Body of pancreas (tissue), 4 donors: ENCODE measurements at regions not wholly inside any gene's neighbourhood (a gene's known extent, or its start where the extent isn't known, plus 50 kb on each side); places are given as distances from the start of the nearest gene placed in this dataset.

ENCODE experiments used
- ATAC-seq: fragments of 150-250 bp; one replicate; pipeline ENCODE4 v1.9.1; 2016
- DNase-seq, 4 donors: peaks; one replicate each; pipeline ENCODE4 v3.0.0-alpha.2; 2019
- H3K27ac ChIP-seq, 4 donors: fragments of 200-600 bp; sonication (generic); 1 replicate in 3 of 4; 2 replicates in 1 of 4; pipeline versions ENCODE4 v1.5.1 to v1.6.1; 2016 to 2019; ENCODE audit warnings: mild to moderate bottlenecking in 1 of 4, mixed read lengths in 1 of 4, moderate library complexity in 1 of 4
- H3K27me3 ChIP-seq, 2 donors: fragments of 200-600 bp; sonication (generic); one replicate each; pipeline ENCODE4 v1.6.0; 2016; ENCODE audit warnings: mild to moderate bottlenecking in 1 of 2
- H3K36me3 ChIP-seq, 2 donors: fragments of 200-600 bp; sonication (generic); replicated peaks in 1 of 2; 2 replicates each; pipeline ENCODE4 v1.5.1; 2016; ENCODE audit warnings: low read depth in 2 of 2; ENCODE audit not compliant: insufficient read depth in 1 of 2
- H3K4me1 ChIP-seq: fragments of 200-600 bp; sonication (generic); one replicate; pipeline ENCODE4 v1.6.0; 2016
- H3K4me3 ChIP-seq, 2 donors: fragments of 200-600 bp; sonication (generic); 1 replicate in 1 of 2; 2 replicates in 1 of 2; pipeline ENCODE4 v1.5.1; 2016 to 2019
- H3K9me3 ChIP-seq, 3 donors: fragments of 200-600 bp; sonication (generic); 1 replicate in 2 of 3; 2 replicates in 1 of 3; pipeline ENCODE4 v1.5.1; 2016
- POLR2A ChIP-seq, 3 donors: fragments of 450-650 bp; IDR thresholded peaks; one replicate each; pipeline ENCODE4 v1.6.1; 2016; ENCODE audit warnings: antibody characterized with exemption in 3 of 3, mild to moderate bottlenecking in 2 of 3
- WGBS, 2 donors: methylation state at CpG; one replicate each; pipeline ENCODE4 v1.1.5; 2017; 5-methylcytosine and 5-hydroxymethylcytosine counted together
- intact Hi-C: fragments of 100-400 bp; cut with DNase I; formaldehyde crosslinking; loops from one replicate; pipeline ENCODE4 v1.15.1; 2023
- TF ChIP-seq, protein P1 (sequence below), 7 experiments: fragments of 450-650 bp in 4 of 7; fragments of 200-600 bp in 3 of 7; sonication (generic) in 3 of 7; IDR thresholded peaks; one replicate each; pipeline ENCODE4 v1.5.1; 2016 to 2019; ENCODE audit warnings: antibody characterized with exemption in 7 of 7

DNA sequence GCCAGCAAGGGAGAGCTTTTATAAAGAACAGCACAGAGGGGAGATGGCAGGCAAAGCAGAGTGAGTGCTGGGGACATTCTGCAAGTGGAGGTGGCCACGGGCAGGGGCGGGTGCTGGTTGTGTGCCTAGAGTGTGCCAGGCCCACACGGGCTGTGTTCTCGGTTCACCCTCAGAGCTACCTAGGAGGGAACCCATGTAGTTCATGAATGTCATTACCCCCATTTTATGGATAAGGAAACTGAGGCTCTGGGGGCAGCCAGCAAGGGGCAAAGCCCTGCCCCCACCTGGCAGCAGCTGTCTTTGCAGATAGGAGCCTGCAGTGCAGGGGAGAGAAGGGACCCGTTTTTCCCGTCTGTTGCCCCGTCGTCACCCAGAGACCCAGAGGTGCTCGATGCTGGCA, 85.2 kb upstream of the NCOR2 start:
- no peak overlapping the region for H3K27ac ChIP-seq
- ATAC-seq, result no peak

DNA sequence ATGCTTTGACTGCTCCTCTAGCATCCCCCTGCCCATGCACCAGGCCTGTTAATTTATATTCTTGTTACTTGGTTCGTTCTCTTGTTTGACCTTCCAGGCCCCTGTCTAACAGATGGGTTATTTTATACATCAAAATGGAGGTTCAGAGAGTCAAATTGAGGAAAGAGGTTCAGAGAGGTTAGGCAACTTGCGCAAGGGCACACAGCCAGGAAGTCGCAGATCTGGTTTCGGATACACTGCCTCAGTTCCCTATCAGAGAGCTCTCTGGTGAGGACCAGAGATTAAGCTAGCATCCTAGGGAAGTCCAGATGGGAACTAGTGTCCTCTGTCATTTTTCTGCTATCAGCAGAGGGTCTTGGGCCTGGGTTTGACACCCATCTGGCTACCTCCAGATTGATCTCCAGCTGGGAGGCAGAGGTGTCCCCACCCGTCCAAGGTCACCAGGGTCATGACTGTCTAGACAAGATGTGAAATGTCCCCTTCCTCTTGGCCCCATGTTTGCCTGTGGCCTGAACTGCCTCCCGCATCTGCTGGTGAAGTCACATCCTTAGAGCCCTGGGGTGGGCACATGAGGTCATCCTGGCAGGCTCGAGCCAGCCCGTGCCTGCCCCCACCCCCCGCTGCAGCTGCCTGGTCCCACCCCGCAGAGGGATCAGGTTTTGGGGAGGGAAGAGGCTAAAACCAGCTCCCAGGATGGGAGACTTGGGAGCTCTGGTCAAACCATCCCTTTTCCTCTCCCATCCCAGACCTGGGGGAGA, 84.3 kb upstream of the NCOR2 start:
- ATAC-seq, result no peak
- Histone ChIP-seq H3K4me3 (no peak overlapping the region), H3K9me3 (peaks cover 0 to 9% (median 0%) of the 10 kb centered on the region in 3 donors), H3K27me3 (no peaks in the 10 kb centered on the region), H3K27ac (no peak overlapping the region), H3K4me1 (peaks cover 19% of the 10 kb centered on the region), H3K36me3 (no peaks in the 10 kb centered on the region)
- DNase-seq, result no peak
- TF ChIP-seq, protein P1, sequence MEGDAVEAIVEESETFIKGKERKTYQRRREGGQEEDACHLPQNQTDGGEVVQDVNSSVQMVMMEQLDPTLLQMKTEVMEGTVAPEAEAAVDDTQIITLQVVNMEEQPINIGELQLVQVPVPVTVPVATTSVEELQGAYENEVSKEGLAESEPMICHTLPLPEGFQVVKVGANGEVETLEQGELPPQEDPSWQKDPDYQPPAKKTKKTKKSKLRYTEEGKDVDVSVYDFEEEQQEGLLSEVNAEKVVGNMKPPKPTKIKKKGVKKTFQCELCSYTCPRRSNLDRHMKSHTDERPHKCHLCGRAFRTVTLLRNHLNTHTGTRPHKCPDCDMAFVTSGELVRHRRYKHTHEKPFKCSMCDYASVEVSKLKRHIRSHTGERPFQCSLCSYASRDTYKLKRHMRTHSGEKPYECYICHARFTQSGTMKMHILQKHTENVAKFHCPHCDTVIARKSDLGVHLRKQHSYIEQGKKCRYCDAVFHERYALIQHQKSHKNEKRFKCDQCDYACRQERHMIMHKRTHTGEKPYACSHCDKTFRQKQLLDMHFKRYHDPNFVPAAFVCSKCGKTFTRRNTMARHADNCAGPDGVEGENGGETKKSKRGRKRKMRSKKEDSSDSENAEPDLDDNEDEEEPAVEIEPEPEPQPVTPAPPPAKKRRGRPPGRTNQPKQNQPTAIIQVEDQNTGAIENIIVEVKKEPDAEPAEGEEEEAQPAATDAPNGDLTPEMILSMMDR (IDR thresholded peaks at IDR 0.05), result no peak
- TF ChIP-seq POLR2A (IDR thresholded peaks at IDR 0.05), result no peak
- 61 to 84% methylated on average over 4 to 10 of the region's 10 CpGs for WGBS, 2 donors
- intact Hi-C loops, result no loop called here

More for the DNA sequence above, 85.2 kb upstream of the NCOR2 start:
- WGBS, 2 donors, result 87 to 92% methylated on average over 4 to 9 of the region's 9 CpGs
- no peak for TF ChIP-seq POLR2A (IDR thresholded peaks at IDR 0.05)
- TF ChIP-seq, protein P1 (IDR thresholded peaks at IDR 0.05), result no peak
- H3K27me3 ChIP-seq, result no peaks in the 10 kb centered on the region
- H3K4me3 ChIP-seq, result no peak overlapping the region
- H3K36me3 ChIP-seq, result no peaks in the 10 kb centered on the region
- intact Hi-C loops, result no loop called here
- DNase-seq, result no peak
- H3K9me3 ChIP-seq, result peaks cover 0 to 9% (median 0%) of the 10 kb centered on the region in 3 donors
- H3K4me1 ChIP-seq, result peaks cover 22% of the 10 kb centered on the region

DNA sequence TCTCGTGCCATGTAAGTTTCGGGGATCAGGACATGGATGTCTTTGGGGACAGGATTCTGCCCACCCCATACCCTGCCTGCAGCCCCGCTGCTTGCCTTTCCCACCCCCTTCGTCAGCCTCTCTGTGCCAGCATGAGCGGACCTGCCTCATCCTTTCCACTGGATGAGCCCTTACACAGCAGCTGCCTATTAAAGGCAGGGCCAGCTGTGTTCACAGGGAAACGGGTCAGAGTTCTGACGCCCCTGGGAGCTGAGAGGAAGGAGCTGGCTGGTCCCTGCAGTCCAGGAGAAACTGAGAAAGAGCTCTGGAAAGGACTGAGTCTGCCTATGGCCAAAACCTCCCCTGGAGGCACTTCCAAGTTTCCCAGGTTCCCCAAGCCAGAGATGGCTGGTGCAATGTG, 83.5 kb upstream of the NCOR2 start:
- no peaks in the 10 kb centered on the region for H3K36me3 ChIP-seq
- H3K4me3 ChIP-seq, result no peak overlapping the region
- no peak overlapping the region for H3K27ac ChIP-seq
- intact Hi-C loops, result no loop called here
- no peaks in the 10 kb centered on the region for H3K27me3 ChIP-seq
- 73 to 74% methylated on average over 7 of the region's 7 CpGs for WGBS, 2 donors
- TF ChIP-seq, protein P1 (IDR thresholded peaks at IDR 0.05), result no peak
- TF ChIP-seq POLR2A (IDR thresholded peaks at IDR 0.05), result no peak
- DNase-seq, result no peak
- no peak for ATAC-seq
- H3K9me3 ChIP-seq, result peaks cover 0 to 9% (median 0%) of the 10 kb centered on the region in 3 donors
- H3K4me1 ChIP-seq, result peaks cover 13% of the 10 kb centered on the region

DNA sequence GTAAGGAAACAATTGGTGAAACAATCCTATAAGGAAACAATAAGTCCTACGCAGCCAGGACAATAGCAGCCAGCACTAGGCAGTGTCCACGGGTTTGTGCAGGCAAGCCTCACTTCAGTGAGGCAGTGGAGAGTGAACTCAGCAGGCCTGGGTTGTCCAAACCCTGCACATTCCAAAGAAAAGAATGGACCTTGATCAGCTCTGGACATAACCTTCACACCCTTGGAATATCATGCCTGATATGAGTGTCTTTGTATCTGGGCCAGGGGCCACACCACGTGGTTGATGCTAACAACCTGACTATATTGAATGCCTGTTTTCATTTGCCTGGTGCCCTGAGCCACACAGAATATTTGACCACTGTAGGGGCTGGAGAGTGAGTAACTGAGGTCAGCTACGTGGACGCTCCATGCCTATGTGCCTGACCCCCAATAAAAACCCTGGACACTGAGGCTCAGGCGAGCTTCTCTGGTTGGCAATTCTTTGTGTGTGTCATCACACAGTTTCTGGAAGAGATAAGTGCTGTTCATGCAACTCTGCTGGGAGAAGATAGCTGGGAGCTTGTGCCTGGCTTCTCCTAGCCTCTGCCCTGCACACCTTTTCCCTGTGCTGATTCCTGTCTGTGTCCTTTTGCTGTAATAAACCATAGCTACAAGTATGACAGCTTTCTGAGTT, 81.4 kb upstream of the NCOR2 start:
- peaks cover 0 to 9% (median 0%) of the 10 kb centered on the region in 3 donors for H3K9me3 ChIP-seq
- ATAC-seq (no peak), DNase-seq (no peak)
- intact Hi-C loops, result no loop called here
- no peaks in the 10 kb centered on the region for H3K4me1 ChIP-seq
- H3K4me3 ChIP-seq, result no peak overlapping the region
- no peak overlapping the region for H3K27ac ChIP-seq
- TF ChIP-seq, protein P1 (IDR thresholded peaks at IDR 0.05), result no peak
- TF ChIP-seq POLR2A (IDR thresholded peaks at IDR 0.05), result no peak
- WGBS, 2 donors, result 78 to 80% methylated on average over 5 to 6 of the region's 6 CpGs
- H3K36me3 ChIP-seq, result no peaks in the 10 kb centered on the region
- H3K27me3 ChIP-seq, result no peaks in the 10 kb centered on the region
